GM12891 (cell line): ENCODE measurements at regions not wholly inside any gene's neighbourhood (a gene's known extent, or its start where the extent isn't known, plus 50 kb on each side); places are given as distances from the start of the nearest gene placed in this dataset.

Source experiments
- PAX5 ChIP-seq: IDR thresholded peaks from 2 replicates; pipeline ENCODE4 v1.6.1; 2011; ENCODE audit warnings: low read length, moderate library complexity, mild to moderate bottlenecking; ENCODE audit not compliant: insufficient read depth, severe bottlenecking
- POLR2A ChIP-seq: IDR thresholded peaks from 2 replicates; pipeline ENCODE4 v1.6.1; 2011; ENCODE audit warnings: low read depth, low read length, control low read depth
- POLR2AphosphoS5 ChIP-seq: IDR thresholded peaks from 2 replicates; pipeline ENCODE4 v1.6.1; 2011; ENCODE audit warnings: low read depth, low read length, control low read depth
- POU2F2 ChIP-seq: IDR thresholded peaks from 2 replicates; pipeline ENCODE4 v1.6.1; 2011; ENCODE audit warnings: low read depth, mild to moderate bottlenecking, control low read depth, low read length, moderate library complexity
- SPI1 ChIP-seq: IDR thresholded peaks from 2 replicates; pipeline ENCODE4 v1.6.1; 2011; ENCODE audit warnings: low read depth, low read length, control low read depth
- TAF1 ChIP-seq: IDR thresholded peaks from 2 replicates; pipeline ENCODE4 v1.6.1; 2011; ENCODE audit warnings: low read depth, low read length, control low read depth

DNA sequence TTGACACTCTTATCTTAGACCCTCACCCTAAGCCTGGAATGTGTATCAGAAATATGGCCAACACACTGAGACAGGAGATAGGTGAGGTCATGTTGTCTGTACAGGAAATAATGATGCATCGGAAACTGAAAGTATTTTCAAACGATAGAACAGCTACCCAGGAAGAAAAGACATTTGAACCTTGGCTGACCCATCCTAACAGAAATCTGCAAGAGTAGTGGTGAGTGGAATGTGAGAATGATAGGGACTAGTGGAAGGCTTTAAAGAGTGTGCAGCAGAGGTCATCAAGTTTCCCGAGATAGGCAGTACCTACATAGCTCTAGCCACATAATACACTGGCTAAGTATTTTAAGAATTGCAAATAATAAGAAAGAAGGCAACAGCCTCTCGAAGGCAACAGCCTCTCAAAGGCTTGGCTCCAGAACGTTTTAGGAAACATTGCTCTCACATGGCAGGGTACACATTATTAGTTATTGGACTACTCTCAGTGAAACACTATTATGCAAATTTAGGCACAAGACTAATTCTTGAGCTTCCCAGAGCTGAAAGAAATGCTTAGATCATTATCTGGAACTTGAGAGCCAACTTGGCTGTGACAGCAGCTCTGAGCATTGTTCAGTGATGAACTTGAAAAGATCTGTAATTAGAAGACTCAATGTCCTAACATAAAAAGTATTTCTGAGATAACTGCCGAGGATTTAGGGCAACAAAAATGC lies 133.1 kb upstream of the FBXL7 start:
- TF ChIP-seq TAF1: no peak
- TF ChIP-seq POLR2A: no peak
- TF ChIP-seq POLR2AphosphoS5: no peak
- TF ChIP-seq PAX5: no peak
- no peak for TF ChIP-seq POU2F2
- TF ChIP-seq SPI1: no peak
